ENCODE measurements at regions not wholly inside any gene's neighbourhood (a gene's known extent, or its start where the extent isn't known, plus 50 kb on each side); places are given as distances from the start of the nearest gene placed in this dataset.

DNA sequence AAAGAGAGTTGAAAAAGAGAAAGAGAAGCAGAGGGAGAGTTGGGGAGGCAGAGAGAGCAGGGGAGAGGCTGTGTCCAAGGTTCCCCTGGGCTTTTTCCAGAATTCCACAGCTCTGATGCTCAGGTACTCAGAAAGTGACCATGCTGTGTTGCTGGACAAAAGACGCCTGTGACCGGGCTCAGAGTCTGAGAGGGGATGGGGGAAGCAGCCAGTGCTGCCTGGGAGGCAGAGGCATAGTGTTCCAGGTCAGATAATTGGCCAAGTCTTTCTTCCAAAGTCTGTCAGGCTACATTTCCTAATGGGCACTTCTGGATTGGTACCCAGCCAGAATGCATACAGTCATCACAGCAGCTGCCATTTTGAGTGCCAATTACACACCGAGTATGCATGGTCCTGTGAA is 86.1 kb downstream of the PTPRS start:
- Histone ChIP-seq H3K4me1 (ENCODE audit: insufficient read depth, low read length) (no peaks in the 10 kb centered on the region), H3K9me3 (ENCODE audit: control insufficient read depth in 1 of 2, insufficient read depth in 1 of 2, low read length in 2 of 2) (peaks cover 24 to 45% of the 10 kb centered on the region in 2 experiments), H3K27me3 (ENCODE audit: control insufficient read depth in 1 of 2, insufficient read depth in 2 of 2, low read length in 2 of 2) (no peaks in the 10 kb centered on the region), H3K4me3 (ENCODE audit: low read length) (no peak overlapping the region), H3K36me3 (ENCODE audit: insufficient read depth, low read length) (no peaks in the 10 kb centered on the region), H3K27ac (ENCODE audit: low read depth in 1 of 2, low read length in 2 of 2) (no peak overlapping the region)
- intact Hi-C loops (cut with DNase I, micrococcal nuclease) = no loop called here
- POLR2A ChIA-PET = no interaction called here
- peaks cover 3% of the 10 kb centered on the region for H3K9me3 Mint-ChIP-seq
- DNase-seq (no peak), ATAC-seq (ENCODE audit: poor library complexity) (no peak)
- CTCF ChIA-PET = no interaction called here
- H3K36me3 Mint-ChIP-seq (ENCODE audit: low read depth) = peaks cover 15% of the 10 kb centered on the region
- no peaks in the 10 kb centered on the region for H3K4me1 Mint-ChIP-seq (ENCODE audit: low read depth)
- H3K27me3 Mint-ChIP-seq = no peaks in the 10 kb centered on the region
- H3K4me3 Mint-ChIP-seq = no peak overlapping the region
- TF ChIP-seq, protein P1, sequence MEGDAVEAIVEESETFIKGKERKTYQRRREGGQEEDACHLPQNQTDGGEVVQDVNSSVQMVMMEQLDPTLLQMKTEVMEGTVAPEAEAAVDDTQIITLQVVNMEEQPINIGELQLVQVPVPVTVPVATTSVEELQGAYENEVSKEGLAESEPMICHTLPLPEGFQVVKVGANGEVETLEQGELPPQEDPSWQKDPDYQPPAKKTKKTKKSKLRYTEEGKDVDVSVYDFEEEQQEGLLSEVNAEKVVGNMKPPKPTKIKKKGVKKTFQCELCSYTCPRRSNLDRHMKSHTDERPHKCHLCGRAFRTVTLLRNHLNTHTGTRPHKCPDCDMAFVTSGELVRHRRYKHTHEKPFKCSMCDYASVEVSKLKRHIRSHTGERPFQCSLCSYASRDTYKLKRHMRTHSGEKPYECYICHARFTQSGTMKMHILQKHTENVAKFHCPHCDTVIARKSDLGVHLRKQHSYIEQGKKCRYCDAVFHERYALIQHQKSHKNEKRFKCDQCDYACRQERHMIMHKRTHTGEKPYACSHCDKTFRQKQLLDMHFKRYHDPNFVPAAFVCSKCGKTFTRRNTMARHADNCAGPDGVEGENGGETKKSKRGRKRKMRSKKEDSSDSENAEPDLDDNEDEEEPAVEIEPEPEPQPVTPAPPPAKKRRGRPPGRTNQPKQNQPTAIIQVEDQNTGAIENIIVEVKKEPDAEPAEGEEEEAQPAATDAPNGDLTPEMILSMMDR (IDR thresholded peaks at IDR 0.05) = no peak
- H3K27ac Mint-ChIP-seq = no peak overlapping the region

GRCh38 chr19:5253406-5254110 is 87.1 kb downstream of the PTPRS start:
- POLR2A ChIA-PET = interaction anchor here (0.5 to 0.6 kb wide), 2 partner anchors 398 to 932 kb away, joined by 3 read pairs; no protein-coding TSS in a partner anchor

DNA sequence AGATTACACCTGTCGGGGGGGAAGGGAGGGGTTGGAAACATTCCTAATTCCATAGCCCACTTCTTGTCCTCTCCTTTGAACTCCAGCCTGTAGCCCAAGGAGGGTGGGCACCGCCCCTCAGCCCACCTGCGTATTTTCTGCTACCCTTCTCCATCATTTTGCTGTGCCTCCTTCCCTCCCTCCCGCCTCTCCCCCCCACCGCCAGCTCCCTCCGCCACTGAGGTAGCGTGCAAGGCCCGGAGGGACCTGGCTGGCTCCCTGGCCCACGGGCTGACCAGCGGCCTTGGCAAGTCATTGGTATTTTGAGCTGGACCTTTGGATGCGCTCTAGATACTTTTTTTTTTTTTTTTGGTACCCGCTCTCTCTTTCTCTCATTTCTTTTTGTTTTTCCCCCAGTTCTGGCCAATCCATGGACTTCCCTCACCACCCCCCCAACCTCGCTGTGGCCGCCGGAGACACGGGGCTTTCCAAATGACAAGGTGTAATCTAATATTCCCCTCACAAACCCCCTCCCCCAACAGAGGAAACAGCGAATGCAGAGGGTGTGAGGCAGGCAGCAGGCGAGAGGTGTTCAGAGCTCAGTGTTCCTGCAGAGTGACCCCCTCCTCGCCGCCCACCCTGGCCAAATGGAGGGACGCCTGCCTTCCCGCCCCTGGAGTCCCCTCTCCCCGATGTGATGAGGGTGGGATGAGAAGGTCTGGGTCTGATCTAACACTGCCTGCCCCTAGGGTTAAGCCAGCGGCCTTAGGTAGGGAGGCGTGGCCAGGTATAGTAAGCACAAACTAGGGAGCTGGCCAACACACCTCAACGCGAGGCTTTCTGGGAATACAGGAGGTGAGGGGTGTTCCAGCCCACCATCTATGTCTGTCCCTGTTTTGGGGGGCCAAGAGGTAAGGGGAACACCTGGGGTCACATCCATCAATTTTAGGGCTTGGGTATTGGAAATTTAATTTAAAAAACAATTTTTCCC is 89.2 kb downstream of the PTPRS start:
- DNase-seq (no peak), ATAC-seq (ENCODE audit: poor library complexity) (no peak)
- intact Hi-C loops (cut with DNase I, micrococcal nuclease) = no loop called here
- Histone ChIP-seq H3K27me3 (ENCODE audit: control insufficient read depth in 1 of 2, insufficient read depth in 2 of 2, low read length in 2 of 2) (no peaks in the 10 kb centered on the region), H3K27ac (ENCODE audit: low read depth in 1 of 2, low read length in 2 of 2) (no peak overlapping the region), H3K9me3 (ENCODE audit: control insufficient read depth in 1 of 2, insufficient read depth in 1 of 2, low read length in 2 of 2) (peaks cover 21 to 29% of the 10 kb centered on the region in 2 experiments), H3K4me3 (ENCODE audit: low read length) (no peak overlapping the region), H3K36me3 (ENCODE audit: insufficient read depth, low read length) (no peaks in the 10 kb centered on the region), H3K4me1 (ENCODE audit: insufficient read depth, low read length) (no peaks in the 10 kb centered on the region)
- H3K27ac Mint-ChIP-seq = no peak overlapping the region
- no peak overlapping the region for H3K4me3 Mint-ChIP-seq
- H3K36me3 Mint-ChIP-seq (ENCODE audit: low read depth) = peaks cover 10% of the 10 kb centered on the region
- H3K9me3 Mint-ChIP-seq = peaks cover 3% of the 10 kb centered on the region
- TF ChIP-seq, protein P1 (IDR thresholded peaks at IDR 0.05) = no peak
- POLR2A ChIA-PET = no interaction called here
- peaks cover 5% of the 10 kb centered on the region for H3K27me3 Mint-ChIP-seq
- CTCF ChIA-PET = no interaction called here
- H3K4me1 Mint-ChIP-seq (ENCODE audit: low read depth) = no peaks in the 10 kb centered on the region

More at GRCh38 chr19:5253406-5254110, 87.1 kb downstream of the PTPRS start:
- no peaks in the 10 kb centered on the region for H3K4me1 Mint-ChIP-seq (ENCODE audit: low read depth)
- peaks cover 3% of the 10 kb centered on the region for H3K9me3 Mint-ChIP-seq
- no peak overlapping the region for H3K27ac Mint-ChIP-seq
- intact Hi-C loops (cut with DNase I, micrococcal nuclease) = no loop called here
- no peaks in the 10 kb centered on the region for H3K4me1 ChIP-seq (ENCODE audit: insufficient read depth, low read length)
- no peaks in the 10 kb centered on the region for H3K27me3 ChIP-seq (ENCODE audit: control insufficient read depth in 1 of 2, insufficient read depth in 2 of 2, low read length in 2 of 2)
- no peaks in the 10 kb centered on the region for H3K27me3 Mint-ChIP-seq
- H3K4me3 Mint-ChIP-seq = no peak overlapping the region
- CTCF ChIA-PET = no interaction called here
- no peak overlapping the region for H3K27ac ChIP-seq (ENCODE audit: low read depth in 1 of 2, low read length in 2 of 2)
- TF ChIP-seq, protein P1 (IDR thresholded peaks at IDR 0.05) = no peak
- no peak overlapping the region for H3K4me3 ChIP-seq (ENCODE audit: low read length)
- ATAC-seq (ENCODE audit: poor library complexity) = no peak
- H3K9me3 ChIP-seq (ENCODE audit: control insufficient read depth in 1 of 2, insufficient read depth in 1 of 2, low read length in 2 of 2) = peaks cover 24 to 45% of the 10 kb centered on the region in 2 experiments
- no peaks in the 10 kb centered on the region for H3K36me3 ChIP-seq (ENCODE audit: insufficient read depth, low read length)
- H3K36me3 Mint-ChIP-seq (ENCODE audit: low read depth) = peaks cover 15% of the 10 kb centered on the region
- DNase-seq = no peak
